ES-I3 (cell line): ENCODE measurements at regions not wholly inside any gene's neighbourhood (a gene's known extent, or its start where the extent isn't known, plus 50 kb on each side); places are given as distances from the start of the nearest gene placed in this dataset.

ENCODE experiments used
- H3K36me3 ChIP-seq: 2 replicates; pipeline ENCODE4 v1.6.1; 2013; ENCODE audit warnings: mild to moderate bottlenecking, low read length, control low read depth, moderate library complexity; ENCODE audit not compliant: insufficient read depth
- H3K4me1 ChIP-seq: 2 replicates; pipeline ENCODE4 v1.6.1; 2013; ENCODE audit warnings: mild to moderate bottlenecking, control low read depth, low read length; ENCODE audit not compliant: insufficient read depth
- H3K9ac ChIP-seq: 2 replicates; pipeline ENCODE4 v1.6.1; 2013; ENCODE audit warnings: low read depth, mild to moderate bottlenecking, low read length, moderate library complexity
- H3K9me3 ChIP-seq: 2 replicates; pipeline ENCODE4 v1.6.1; 2013; ENCODE audit warnings: mild to moderate bottlenecking, low read length, moderate library complexity; ENCODE audit not compliant: control insufficient read depth, insufficient read depth

- peaks cover 11% of the 10 kb centered on the region; the same call in 1 of the 2 replicates for H3K4me1 ChIP-seq
- H3K36me3 ChIP-seq: no peaks in the 10 kb centered on the region
- H3K9me3 ChIP-seq: no peaks in the 10 kb centered on the region
Measured at GRCh38 chr20:50397058-50397457, 113.1 kb upstream of the PTPN1 start.

GRCh38 chr20:50398064-50398463 is 112.1 kb upstream of the PTPN1 start:
- Histone ChIP-seq H3K9ac (no peak overlapping the region), H3K4me1 (peaks cover 11% of the 10 kb centered on the region; the same call in 1 of the 2 replicates), H3K36me3 (no peaks in the 10 kb centered on the region), H3K9me3 (no peaks in the 10 kb centered on the region)

More at GRCh38 chr20:50397058-50397457, 113.1 kb upstream of the PTPN1 start:
- H3K9ac ChIP-seq: no peak overlapping the region

- no peaks in the 10 kb centered on the region for H3K9me3 ChIP-seq
- H3K36me3 ChIP-seq: no peaks in the 10 kb centered on the region
- no peak overlapping the region for H3K9ac ChIP-seq
- peaks cover 11% of the 10 kb centered on the region; the same call in 1 of the 2 replicates for H3K4me1 ChIP-seq
Measured at GRCh38 chr20:50398471-50398820, 111.7 kb upstream of the PTPN1 start.

- H3K4me1 ChIP-seq: peaks cover 11% of the 10 kb centered on the region; the same call in 1 of the 2 replicates
- no peak overlapping the region for H3K9ac ChIP-seq
Measured at GRCh38 chr20:50398821-50399554, 111.2 kb upstream of the PTPN1 start.

GRCh38 chr20:50399555-50399916 is 110.6 kb upstream of the PTPN1 start:
- Histone ChIP-seq H3K4me1 (peaks cover 11% of the 10 kb centered on the region; the same call in 1 of the 2 replicates), H3K9ac (no peak overlapping the region), H3K9me3 (no peaks in the 10 kb centered on the region)

More at GRCh38 chr20:50398821-50399554, 111.2 kb upstream of the PTPN1 start:
- Histone ChIP-seq H3K36me3 (no peaks in the 10 kb centered on the region), H3K9me3 (no peaks in the 10 kb centered on the region)

GRCh38 chr20:50399917-50400704 is 110.1 kb upstream of the PTPN1 start:
- H3K9ac ChIP-seq: no peak overlapping the region
- no peaks in the 10 kb centered on the region for H3K9me3 ChIP-seq
- H3K36me3 ChIP-seq: no peaks in the 10 kb centered on the region
- H3K4me1 ChIP-seq: peaks cover 11% of the 10 kb centered on the region; the same call in 1 of the 2 replicates

More at GRCh38 chr20:50399555-50399916, 110.6 kb upstream of the PTPN1 start:
- H3K36me3 ChIP-seq: no peaks in the 10 kb centered on the region

GRCh38 chr20:50400705-50401586 is 109.2 kb upstream of the PTPN1 start:
- H3K36me3 ChIP-seq: no peaks in the 10 kb centered on the region
- H3K4me1 ChIP-seq: peaks cover 11% of the 10 kb centered on the region; the same call in 1 of the 2 replicates
- no peak overlapping the region for H3K9ac ChIP-seq
- no peaks in the 10 kb centered on the region for H3K9me3 ChIP-seq

GRCh38 chr20:50401587-50402418 is 108.4 kb upstream of the PTPN1 start:
- peaks cover 11% of the 10 kb centered on the region; the same call in 1 of the 2 replicates for H3K4me1 ChIP-seq
- H3K9ac ChIP-seq: no peak overlapping the region
- H3K9me3 ChIP-seq: no peaks in the 10 kb centered on the region
- no peaks in the 10 kb centered on the region for H3K36me3 ChIP-seq

GRCh38 chr20:50403565-50404418 is 106.4 kb upstream of the PTPN1 start:
- H3K4me1 ChIP-seq: peaks cover 9% of the 10 kb centered on the region; the same call in 1 of the 2 replicates
- H3K36me3 ChIP-seq: no peaks in the 10 kb centered on the region
- H3K9me3 ChIP-seq: no peaks in the 10 kb centered on the region
- no peak overlapping the region for H3K9ac ChIP-seq

GRCh38 chr20:50404419-50405234 is 105.6 kb upstream of the PTPN1 start:
- no peaks in the 10 kb centered on the region for H3K36me3 ChIP-seq
- 0 out of 2 replicates have a peak, but pooled peaks cover 2% of the 10 kb centered on the region for H3K4me1 ChIP-seq
- no peak overlapping the region for H3K9ac ChIP-seq
- no peaks in the 10 kb centered on the region for H3K9me3 ChIP-seq

GRCh38 chr20:50405235-50405914 is 104.8 kb upstream of the PTPN1 start:
- Histone ChIP-seq H3K4me1 (no peaks in the 10 kb centered on the region), H3K9ac (no peak overlapping the region), H3K9me3 (no peaks in the 10 kb centered on the region; the same call in 1 of the 2 replicates), H3K36me3 (no peaks in the 10 kb centered on the region)
